ENCODE measurements at regions not wholly inside any gene's neighbourhood (a gene's known extent, or its start where the extent isn't known, plus 50 kb on each side); places are given as distances from the start of the nearest gene placed in this dataset.

DNA sequence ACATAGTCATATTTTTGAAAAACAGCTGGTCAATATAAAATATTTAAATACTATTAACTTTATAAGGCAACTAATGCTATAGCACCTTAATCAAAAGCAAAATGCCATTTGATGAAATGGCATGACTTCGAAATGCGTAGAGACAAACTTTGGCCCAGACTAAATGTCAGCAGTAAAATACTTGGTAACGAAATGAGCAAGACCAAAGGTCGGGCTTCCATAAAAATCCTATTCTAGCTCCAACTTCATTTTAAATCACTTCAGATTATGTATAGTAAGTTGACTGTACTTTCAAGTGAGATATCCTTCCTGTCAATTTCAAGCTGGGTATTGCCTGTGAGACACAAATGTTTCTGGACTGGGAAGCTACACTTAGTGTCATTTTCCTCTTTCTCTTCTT lies 805.4 kb upstream of the ZNF608 start:
- no peak for DNase-seq (ENCODE audit: low read depth in 2 of 2)

DNA sequence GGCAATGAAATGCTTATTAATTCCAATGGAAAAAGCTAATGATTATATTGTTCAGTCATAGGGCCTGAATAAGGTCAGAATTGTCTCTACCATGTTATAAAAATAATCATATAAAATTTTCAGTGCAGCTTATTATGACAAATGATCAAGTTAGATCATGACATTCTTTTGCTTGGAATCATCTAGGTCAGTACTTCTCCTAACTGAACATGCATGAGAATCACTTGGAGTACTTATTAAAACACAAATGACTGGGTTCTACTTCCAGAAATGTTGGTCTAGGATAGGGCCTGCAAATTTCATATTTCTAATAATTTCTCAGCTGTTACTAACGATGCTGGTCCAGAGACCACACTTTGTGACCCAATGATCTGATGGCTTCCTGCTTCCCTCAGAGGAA lies 806.0 kb upstream of the ZNF608 start:
- no peak for DNase-seq (ENCODE audit: low read depth in 2 of 2)

DNA sequence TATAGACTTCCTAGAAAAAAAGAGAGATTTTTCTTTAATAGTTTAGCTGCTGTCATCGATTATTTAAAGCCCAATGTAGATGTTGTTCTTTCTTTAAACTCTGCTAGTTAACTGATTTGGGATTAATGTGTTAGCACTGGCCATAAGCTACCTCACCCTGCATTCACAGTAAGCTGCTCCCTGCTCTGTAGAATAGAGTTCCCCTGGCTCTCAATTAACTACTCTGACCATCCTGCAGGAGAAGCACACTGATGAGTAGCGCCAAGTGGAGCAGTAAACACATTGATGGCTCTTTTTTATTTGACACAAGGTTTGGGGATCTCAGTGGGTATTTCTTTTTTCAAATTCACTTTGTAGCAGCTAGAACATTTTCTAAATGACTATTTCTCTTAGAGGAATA lies 807.9 kb upstream of the ZNF608 start:
- no peak for DNase-seq (ENCODE audit: low read depth in 2 of 2)

DNA sequence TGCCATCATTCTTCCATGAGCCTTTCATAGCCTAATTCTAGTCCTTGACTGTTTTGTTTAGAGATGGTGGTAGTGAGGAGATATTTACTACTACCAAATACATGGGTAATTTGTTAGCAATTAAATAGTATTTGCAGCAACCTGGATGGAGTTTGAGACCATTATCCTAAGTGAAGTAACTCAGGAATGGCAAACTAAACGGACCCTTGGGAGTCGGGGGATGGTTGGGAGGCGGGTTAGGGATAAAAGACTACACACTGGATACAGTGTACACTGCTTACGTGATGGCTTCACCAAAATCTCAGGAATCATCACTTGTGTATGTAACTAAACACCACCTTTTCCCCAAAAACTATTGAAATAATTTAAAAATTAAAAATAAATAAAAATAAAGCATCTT lies 809.2 kb upstream of the ZNF608 start:
- no peak for DNase-seq (ENCODE audit: low read depth in 2 of 2)

DNA sequence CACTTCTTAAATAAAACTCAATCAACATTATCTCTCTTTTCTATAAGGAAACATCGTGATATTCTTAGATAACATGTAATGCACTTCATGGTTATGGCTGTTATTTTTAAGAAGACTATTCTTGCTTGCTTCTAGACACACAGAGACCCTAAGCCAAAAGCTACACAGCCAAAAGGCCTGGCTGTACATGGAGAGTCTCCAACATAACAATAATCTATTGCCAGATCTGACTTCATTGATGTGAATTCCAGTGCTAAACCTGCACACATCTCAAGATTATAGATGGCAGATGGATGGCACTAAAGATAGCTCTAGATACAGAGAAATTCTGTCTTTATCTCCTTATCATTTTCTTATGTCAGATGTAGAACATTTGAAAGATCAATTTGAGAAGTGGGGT lies 811.6 kb upstream of the ZNF608 start:
- DNase-seq (ENCODE audit: low read depth in 2 of 2) = no peak

DNA sequence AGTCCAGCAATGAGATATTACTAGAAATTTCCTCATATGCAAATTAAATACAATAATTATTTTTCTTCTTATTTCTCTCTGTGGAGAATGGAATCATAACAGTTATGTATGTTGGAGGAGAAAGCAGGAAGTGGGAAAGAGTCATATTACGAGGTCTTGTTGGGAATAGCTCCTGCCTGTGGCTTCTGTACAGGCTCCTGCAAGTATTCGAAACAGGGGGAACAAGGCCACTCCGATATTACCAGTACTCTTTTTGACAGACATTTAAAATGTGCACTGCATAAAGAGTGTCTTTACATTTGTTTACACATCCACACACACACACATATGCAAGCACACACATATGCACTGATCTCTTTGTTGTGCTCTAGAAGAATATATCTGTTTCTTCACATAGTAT lies 812.0 kb upstream of the ZNF608 start:
- no peak for DNase-seq (ENCODE audit: low read depth in 2 of 2)

DNA sequence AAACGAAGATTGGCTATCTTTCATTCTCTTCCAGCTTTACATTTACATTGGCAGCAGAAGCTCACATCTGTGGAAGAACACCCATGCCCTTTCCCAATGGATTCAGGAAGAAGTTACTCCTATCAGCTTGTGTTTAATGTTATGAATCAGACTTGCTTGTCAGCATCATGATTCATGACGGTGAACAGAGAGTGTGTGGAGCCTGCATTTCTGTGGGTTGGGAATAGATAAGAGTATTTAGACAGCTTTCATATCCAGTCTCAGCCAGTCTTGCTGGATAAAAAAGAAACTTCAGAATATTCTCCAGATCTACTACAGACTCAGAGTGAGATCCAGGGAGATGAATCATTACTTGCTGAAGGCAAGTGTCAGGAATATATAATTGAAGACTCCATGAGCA lies 812.9 kb upstream of the ZNF608 start:
- no peak for DNase-seq (ENCODE audit: low read depth in 2 of 2)

DNA sequence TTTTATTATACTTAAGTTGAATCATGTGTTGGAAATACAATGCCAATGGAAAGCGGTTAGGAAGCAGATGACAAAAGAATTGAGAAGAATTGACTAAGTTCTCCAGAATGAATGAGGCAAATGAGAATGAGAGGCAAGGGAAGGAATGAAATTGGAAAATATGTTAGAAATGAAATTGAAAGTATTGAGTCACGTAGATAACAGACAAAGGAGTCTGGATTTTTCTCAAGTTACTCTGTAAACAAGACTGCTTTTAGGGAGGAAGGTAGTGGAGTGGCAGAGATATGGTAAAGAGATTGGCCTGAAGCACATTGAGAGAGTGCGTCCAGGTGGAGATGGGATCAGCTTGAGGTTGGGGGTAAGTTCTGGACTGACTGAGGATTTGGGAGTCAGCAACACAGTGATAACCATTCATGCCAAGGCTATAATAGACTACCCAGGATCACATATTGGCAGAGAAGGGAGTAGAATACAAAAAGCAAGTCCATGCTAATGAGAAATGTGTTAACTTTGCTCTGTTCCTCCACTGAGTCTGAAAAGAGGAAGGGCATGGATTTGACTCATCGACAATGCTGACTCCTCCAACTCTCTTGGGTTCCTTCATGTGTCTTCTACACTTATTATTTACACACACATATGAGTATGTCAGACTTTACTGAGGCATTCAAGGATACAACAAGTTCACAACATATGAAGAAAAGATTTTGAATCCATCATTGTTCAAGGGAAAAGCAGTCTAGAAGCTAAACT lies 814.2 kb upstream of the ZNF608 start:
- DNase-seq (ENCODE audit: low read depth in 2 of 2) = no peak

DNA sequence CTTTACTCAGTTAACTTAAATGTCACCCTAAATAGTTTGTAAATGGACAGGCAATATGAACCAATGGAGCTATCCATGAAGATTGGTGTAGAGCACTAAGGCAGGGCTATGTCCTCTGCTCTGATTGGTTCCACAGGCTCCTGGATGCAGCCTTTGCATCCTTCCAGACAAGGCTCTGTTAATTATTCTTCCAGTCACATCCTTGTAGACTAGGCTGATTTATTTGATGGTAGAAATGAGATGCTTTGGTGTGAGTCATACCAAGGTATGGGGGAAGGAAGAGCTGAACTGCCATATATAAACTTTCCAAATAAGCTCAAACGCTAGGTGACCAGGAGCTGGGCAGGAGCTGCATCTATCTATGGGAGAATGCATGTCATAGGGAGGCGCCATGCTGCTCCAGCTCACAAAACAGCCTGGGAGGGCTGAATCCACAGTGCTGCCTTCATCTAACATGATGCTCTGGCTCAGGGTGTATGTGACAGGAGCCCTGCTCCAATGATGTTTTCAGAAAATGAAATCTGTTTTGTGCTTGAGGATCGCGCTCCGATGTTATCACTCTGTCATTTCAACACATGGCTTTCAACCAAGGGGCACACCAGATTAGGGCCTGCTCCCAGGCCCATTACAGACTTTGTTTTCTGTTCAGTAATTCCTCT lies 818.0 kb upstream of the ZNF608 start:
- DNase-seq (ENCODE audit: low read depth in 2 of 2) = no peak

DNA sequence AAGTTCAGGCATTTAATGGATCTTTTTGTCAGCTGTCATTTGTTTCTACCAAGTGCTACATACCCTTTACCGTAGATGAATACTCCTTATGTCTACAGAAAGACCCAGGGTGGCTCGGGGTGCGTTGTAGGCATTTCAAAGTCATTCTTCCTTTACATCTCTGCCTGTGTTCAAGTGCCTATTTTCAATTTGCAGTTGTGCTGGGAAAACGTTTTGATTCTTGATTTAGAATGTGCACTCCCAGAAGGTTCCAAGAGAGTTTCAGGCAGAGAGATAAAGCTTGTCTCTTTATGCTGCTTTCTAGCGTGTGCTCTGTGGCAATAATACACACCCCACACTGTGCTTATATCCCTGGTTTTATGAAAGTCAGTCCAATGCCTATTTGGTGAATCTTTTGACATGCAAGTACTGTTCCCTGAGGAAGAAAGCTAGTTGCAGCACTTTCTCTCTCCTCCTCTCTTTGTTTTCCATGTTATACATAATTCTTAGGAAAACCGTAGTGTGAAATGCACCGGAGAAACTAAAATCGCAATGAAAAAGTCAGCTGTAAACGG lies 828.1 kb upstream of the ZNF608 start:
- DNase-seq (ENCODE audit: low read depth in 2 of 2) = no peak

DNA sequence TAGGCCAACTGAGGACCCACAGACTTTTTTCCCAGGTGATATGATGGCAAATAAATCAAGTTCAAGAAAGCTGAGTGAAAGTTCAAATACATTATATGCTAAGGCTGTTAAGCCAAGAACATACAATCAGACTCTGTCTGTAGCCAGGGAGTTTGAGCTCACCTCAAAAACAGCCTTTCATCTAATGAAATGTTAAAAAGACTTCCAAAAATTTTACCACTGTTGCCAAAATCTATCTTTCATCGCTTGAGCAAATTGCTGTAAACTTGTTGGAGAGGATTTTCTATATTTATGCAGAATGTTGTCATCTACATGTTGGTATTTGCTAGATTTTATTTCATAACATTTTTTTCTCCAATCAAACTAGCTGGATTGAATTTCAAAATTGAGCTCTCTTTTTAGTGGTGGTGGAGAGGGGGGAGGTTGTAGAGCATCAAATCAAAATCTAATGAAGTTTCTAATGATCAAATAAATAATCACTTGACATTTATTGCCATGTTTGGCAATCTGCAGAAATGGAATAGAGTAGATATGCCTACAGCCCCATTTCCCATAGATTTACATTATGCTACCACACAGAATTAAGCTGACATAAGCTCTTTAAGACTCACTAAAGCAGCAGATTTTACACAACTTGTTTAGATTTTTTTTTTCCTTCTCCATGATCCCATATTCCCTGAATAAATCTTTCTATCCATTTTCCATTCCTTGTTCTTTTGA lies 828.9 kb upstream of the ZNF608 start:
- DNase-seq (ENCODE audit: low read depth in 2 of 2) = no peak

DNA sequence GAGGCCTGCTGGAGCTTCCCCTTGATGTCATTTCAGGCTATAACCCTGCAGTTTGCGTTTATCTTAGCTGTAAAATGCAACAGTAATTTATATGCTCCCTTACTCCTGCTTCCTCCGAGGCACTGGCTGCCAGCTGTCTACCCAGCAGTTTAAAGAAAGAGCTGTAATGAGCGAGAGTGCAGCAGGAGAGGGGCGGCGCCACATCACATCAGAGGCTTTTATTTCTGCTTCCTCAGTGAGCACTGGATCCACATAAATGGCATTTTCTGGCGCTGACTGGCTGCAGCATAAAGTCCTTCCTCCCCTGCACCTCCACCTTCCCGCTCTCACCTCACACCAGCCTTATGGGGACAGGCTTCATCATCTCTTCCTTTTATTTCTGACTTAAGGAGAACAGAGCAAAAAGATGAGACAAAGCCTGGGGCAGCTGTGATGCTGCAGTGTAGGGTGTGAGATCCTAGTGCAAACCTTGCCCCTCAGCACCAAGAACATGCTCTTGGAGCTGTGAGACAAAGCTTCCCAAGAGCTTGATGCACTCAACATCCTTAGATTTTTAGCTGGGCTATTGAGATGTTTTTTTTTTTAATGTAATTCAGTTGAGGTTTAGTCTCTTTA lies 829.6 kb upstream of the ZNF608 start:
- no peak for DNase-seq (ENCODE audit: low read depth in 2 of 2)

DNA sequence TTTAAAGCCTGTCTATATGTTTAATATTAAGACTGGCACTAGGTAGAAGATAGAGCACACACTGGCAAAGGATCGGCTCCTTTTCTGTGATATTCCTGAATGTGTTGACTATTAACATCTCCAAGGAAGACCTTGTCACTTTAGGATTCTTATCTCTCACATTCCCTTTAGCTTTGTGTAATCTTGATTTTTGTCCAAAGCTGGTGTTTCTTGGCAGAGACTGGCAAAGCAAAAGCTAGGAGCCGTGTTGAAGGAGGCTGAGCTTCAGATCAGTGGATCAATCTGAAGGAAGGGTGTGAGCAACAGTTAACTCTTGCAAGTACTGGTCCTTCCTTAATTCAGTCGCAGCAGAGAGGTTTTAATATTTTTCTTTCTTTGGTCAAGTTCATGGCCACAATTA lies 830.4 kb upstream of the ZNF608 start:
- no peak for DNase-seq (ENCODE audit: low read depth in 2 of 2)

DNA sequence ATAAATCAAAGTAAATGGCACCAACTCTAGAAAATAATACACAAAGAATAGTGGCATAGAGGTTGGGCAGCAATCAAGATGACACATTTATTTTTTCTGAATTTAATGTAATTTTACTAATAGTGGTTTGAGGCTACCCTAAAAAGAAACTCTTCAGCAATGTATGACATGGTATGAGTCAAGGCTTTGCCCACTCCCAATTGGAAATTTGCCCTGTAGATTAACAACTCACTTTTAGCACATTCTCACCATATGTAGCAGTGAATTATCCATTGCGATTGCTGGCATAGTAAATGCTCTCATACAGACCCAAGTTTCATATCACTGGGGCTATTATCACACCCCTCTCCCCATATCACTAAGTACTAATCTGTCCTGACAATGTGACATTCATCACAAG lies 832.1 kb upstream of the ZNF608 start:
- DNase-seq (ENCODE audit: low read depth in 2 of 2) = no peak

DNA sequence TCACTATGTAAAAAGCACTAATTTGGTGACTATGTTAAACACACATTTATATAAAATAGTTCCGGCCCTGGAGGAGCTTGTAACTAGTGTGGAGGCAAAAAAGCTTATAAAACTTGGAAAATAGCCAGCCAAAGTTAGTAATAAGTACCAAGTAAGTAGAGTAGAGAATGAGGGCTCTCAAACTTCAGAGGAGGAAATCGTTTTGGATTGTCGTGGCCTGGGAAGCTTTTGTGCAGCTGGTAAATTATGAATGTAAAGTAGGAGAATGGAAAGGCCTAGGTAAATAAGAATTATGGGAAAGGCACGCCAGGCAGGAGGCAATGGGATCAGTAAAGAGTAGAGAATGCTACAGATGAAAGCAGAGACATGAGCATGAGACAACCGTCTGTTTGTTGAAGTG lies 832.7 kb upstream of the ZNF608 start:
- DNase-seq (ENCODE audit: low read depth in 2 of 2) = no peak

DNA sequence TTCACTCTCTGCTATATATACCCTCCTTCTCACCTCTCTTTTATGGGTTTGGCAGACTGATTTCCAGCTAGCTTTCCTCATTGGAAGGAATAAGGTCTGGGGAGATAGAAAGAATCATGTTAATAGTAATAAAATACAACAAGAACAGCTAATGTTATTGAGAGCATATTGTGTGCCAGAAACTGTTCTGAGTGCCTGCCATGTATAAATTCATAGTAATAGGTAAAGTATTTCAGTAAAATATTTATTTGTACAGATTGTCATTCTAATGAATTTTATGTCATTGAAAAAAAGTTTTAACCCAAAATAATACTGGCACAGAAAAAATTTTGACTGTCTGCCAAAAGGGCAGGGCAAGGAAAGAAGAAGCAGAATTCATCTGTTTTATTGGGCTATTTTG lies 834.9 kb upstream of the ZNF608 start:
- DNase-seq (ENCODE audit: low read depth in 2 of 2) = no peak

DNA sequence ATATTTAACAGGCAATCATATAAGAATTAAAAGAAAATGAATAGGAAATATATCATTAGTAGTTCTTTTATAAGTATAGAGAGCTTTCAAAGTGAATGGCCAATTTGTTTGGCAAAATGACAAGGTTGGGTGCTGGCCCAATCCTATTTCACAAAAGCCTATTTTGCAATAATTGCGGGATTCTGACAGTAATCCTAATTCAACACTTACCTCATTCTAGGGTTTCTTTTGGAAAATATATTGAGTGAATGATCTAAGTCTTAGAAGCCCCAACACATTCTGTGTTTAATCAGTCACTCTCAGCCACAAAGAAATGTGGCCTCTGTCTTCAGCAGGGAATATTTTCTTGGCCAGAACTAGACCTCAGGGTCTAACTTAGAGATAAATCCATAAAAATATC lies 835.9 kb upstream of the ZNF608 start:
- no peak for DNase-seq (ENCODE audit: low read depth in 2 of 2)

DNA sequence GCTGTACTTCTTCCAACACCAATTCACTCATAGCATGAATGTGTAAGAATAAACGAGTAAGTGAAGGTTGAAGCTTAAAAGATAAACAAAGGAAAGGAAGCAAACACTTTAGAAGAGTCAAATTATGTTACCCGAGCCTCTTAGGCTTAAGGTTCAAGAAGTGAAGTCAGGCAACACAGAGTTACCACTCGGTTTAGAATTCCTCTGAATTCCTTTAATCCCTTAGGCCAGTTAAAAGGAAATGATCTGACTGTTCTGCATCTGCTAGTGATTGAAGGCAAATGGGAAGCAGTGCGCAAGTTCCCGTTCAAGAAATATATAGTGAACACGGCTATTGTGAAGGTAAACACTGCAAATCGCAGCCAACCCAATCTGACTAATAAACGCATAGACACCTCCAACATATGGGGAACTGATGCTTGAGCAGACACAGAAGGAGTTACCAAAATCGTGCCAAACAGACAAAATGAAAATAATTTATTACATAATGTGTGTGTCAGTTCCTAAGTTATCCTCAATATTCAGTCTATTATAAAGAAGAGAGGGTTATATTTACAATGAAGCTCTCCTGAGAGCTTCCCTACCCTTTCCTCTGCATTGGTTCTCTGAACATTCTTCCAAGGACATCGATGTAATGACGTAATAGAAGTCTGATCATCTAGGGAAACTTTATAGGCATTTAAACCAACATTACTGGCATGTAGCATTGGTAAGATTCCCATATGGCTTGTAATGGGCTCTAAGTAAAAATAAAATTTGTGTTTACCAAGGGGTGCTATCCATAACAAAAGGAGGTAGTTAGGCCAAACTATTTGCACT lies 837.1 kb upstream of the ZNF608 start:
- no peak for DNase-seq (ENCODE audit: low read depth in 2 of 2)

DNA sequence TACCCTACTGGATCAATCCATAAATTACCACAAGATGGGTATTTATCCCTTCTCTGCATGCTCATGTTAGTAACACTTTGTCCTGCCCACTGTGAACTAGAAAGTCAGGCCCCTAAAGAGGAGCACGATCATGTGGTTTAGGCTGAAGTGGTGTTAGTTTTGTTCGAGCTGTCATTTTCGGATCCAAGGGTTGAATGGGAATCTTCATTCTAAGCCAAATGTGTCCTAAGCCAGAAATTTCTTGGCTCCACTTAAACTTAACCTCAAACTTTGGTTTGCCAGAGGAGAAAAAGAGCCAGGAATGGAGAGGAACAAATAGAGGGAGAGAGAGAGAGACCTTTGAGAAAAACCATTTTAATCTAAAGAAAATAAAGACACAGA lies 837.7 kb upstream of the ZNF608 start:
- no peak for DNase-seq (ENCODE audit: low read depth in 2 of 2)

DNA sequence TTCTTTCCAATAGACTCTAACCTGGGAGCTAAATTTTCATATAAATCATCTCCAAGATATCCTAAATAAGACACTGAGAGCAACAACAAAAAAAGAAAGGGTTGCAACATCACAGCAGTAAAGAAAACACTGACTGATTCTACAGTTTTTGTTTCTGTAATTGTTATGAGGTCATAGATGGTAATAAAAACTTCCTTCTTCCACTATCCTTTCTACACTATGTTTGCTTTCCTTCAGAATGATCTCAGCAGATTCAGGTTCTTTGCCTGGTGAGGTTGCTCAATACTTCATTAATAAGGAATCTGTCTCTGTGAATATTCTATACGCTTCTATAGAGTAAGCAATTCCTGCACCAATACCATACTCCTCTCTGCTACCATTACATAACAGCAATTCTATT lies 835.6 kb upstream of the GRAMD2B start:
- no peak for DNase-seq (ENCODE audit: low read depth in 2 of 2)

DNA sequence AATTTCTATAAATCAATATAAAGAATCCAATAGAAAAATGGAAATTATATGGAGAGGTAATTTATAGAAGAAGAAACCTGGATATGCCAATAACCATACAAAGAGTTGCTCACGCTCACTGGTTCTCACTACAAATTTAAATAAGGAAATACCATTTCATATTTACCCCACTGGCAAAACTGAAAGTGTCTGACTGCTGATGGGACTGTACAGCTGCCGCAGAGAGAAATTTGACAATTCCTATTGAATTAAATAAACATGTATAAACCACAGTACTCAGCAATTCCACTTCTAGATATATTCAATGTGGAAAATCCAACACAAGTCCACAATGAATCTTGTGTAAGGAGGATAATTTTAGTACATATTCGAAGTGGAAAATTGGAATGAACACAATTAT lies 830.4 kb upstream of the GRAMD2B start:
- DNase-seq (ENCODE audit: low read depth in 2 of 2) = no peak

DNA sequence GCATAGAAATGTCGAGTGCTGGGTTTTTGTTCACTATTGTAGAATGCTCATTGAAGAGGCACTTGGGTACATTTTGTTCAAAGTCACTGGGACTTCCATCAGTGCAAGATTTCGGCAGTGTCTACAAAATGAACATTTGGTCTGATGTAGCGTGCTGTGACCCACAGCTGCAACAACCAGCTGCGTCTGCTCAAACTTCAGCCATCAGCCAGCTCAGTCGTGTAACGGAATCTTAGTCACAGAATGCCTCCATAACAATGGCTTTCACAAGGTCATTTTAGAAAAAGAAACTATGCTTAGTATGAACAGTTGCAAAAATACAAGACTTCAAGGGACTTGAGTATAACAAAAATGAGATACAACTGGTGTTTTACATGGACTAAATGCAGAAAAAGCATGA lies 828.1 kb upstream of the GRAMD2B start:
- no peak for DNase-seq (ENCODE audit: low read depth in 2 of 2)
